Mesendoderm (in vitro differentiated cells): ENCODE measurements at regions not wholly inside any gene's neighbourhood (a gene's known extent, or its start where the extent isn't known, plus 50 kb on each side); places are given as distances from the start of the nearest gene placed in this dataset.

ENCODE experiments used
- DNase-seq: peaks from one replicate; pipeline ENCODE4 v3.0.0; 2013
- H2AK5ac ChIP-seq: 2 replicates; pipeline ENCODE4 v1.6.1; 2013; ENCODE audit warnings: low read length, inconsistent platforms
- H2BK120ac ChIP-seq: 2 replicates; pipeline ENCODE4 v1.6.1; 2013; ENCODE audit warnings: low read depth, mild to moderate bottlenecking, low read length, moderate library complexity, mixed read lengths
- H2BK15ac ChIP-seq: replicated peaks from 2 replicates; pipeline ENCODE4 v1.6.1; 2013; ENCODE audit warnings: low read depth, mild to moderate bottlenecking, moderate library complexity
- H2BK5ac ChIP-seq: 2 replicates; pipeline ENCODE4 v1.6.1; 2013; ENCODE audit warnings: low read length, inconsistent platforms
- H3K18ac ChIP-seq: 2 replicates; pipeline ENCODE4 v1.6.1; 2013; ENCODE audit warnings: mild to moderate bottlenecking, low read length, mixed read lengths
- H3K23ac ChIP-seq: one replicate; pipeline ENCODE4 v1.6.1; 2013; ENCODE audit warnings: low read length
- H3K27ac ChIP-seq: 2 replicates; pipeline ENCODE4 v1.5.1; 2013; ENCODE audit warnings: low read depth, mild to moderate bottlenecking, inconsistent platforms, low read length, moderate library complexity
- H3K27me3 ChIP-seq: 2 replicates; pipeline ENCODE4 v1.6.1; 2013; ENCODE audit warnings: low read length, control low read depth, mild to moderate bottlenecking, inconsistent platforms; ENCODE audit not compliant: insufficient read depth, poor library complexity
- H3K36me3 ChIP-seq: 2 replicates; pipeline ENCODE4 v1.6.1; 2013; ENCODE audit warnings: low read length, inconsistent platforms; ENCODE audit not compliant: control insufficient read depth, insufficient read depth
- H3K4ac ChIP-seq: one replicate; pipeline ENCODE4 v1.6.1; 2013; ENCODE audit warnings: low read depth, mild to moderate bottlenecking, low read length, moderate library complexity
- H3K4me1 ChIP-seq: 2 replicates; pipeline ENCODE4 v1.6.1; 2013; ENCODE audit warnings: low read depth, low read length, inconsistent platforms; ENCODE audit not compliant: control insufficient read depth
- H3K4me2 ChIP-seq: 2 replicates; pipeline ENCODE4 v1.6.1; 2013; ENCODE audit warnings: low read length
- H3K4me3 ChIP-seq: 2 replicates; pipeline ENCODE4 v1.5.1; 2013; ENCODE audit warnings: mild to moderate bottlenecking, low read length
- H3K56ac ChIP-seq: one replicate; pipeline ENCODE4 v1.6.1; 2013; ENCODE audit warnings: low read length
- H3K79me1 ChIP-seq: 2 replicates; pipeline ENCODE4 v1.6.1; 2013; ENCODE audit warnings: low read length, inconsistent platforms
- H3K79me2 ChIP-seq: 2 replicates; pipeline ENCODE4 v1.6.1; 2013; ENCODE audit warnings: mild to moderate bottlenecking, low read length; ENCODE audit not compliant: control insufficient read depth, insufficient read depth
- H3K9ac ChIP-seq: 2 replicates; pipeline ENCODE4 v1.6.1; 2013; ENCODE audit warnings: low read length, inconsistent platforms
- H4K5ac ChIP-seq: one replicate; pipeline ENCODE4 v1.6.1; 2013; ENCODE audit warnings: low read length
- H4K8ac ChIP-seq: one replicate; pipeline ENCODE4 v1.6.1; 2013; ENCODE audit warnings: low read depth, mild to moderate bottlenecking, control low read depth, low read length, moderate library complexity
- WGBS: extraction: QIAGEN DNeasy Blood & Tissue Kit; methylation state at CpG from one replicate; pipeline ENCODE4 v1.1.7; 2013; ENCODE audit warnings: low lambda C conversion rate, missing lambda C conversion rate; ENCODE audit not compliant: insufficient coverage; ENCODE audit errors: extremely low coverage; 5-methylcytosine and 5-hydroxymethylcytosine counted together

DNA sequence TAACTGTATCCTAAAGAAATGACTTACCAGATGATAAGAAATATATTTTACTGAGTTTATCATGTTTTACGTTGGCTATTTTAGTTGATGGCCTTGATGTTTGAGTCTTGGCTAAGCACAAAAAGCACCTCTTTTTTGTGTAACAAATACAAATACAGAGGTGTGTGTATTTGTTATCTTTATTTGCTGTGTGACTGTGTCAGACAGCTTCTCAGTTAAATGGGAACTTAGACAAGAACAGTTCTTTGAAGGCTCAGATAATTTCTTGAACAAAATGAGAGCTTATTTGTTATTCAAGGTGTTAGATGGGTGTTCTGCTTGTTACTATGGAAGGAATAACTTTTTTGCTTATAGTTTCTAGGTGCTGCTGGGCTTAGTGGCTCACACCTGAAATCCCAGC lies 95.4 kb downstream of the RPS12 start:
- Histone ChIP-seq H3K4ac (no peak overlapping the region), H3K27ac (no peak overlapping the region), H2BK15ac (no peak overlapping the region), H3K56ac (no peak overlapping the region), H3K4me3 (no peak overlapping the region), H3K23ac (no peak overlapping the region), H3K18ac (no peak overlapping the region), H2BK120ac (no peak overlapping the region), H2BK5ac (no peak overlapping the region), H4K8ac (no peak overlapping the region), H3K4me2 (no peak overlapping the region), H3K79me1 (no peaks in the 10 kb centered on the region), H3K36me3 (no peaks in the 10 kb centered on the region), H3K79me2 (no peaks in the 10 kb centered on the region), H4K5ac (no peak overlapping the region), H3K9ac (no peak overlapping the region), H3K4me1 (no peaks in the 10 kb centered on the region), H3K27me3 (no peaks in the 10 kb centered on the region), H2AK5ac (no peak overlapping the region)
- no CpG with 5 or more reads among the region's 1 CpG for WGBS
- no peak for DNase-seq

DNA sequence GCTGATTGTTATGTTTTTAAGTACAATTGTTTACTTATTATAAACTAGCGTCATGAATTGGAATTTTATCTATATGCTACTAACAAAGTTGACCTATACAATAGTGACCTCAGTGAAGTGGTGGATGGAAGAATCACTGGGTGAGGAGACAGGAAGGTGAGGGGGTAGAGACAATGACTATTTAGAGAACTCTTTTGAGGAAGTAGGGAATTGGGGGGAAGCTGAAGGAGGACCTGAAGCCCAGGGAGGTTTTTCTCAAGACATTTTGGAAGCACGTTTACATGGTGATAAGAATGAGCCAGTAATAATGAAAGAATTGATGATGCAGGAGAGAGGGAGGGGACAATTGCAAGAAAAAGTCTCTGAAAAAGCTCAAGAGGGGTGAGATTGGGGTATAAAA lies 96.4 kb downstream of the RPS12 start:
- H3K18ac ChIP-seq = no peak overlapping the region
- no peaks in the 10 kb centered on the region for H3K27me3 ChIP-seq
- H2BK15ac ChIP-seq = no peak overlapping the region
- no peak overlapping the region for H2AK5ac ChIP-seq
- no peak overlapping the region for H2BK120ac ChIP-seq
- H3K79me2 ChIP-seq = no peaks in the 10 kb centered on the region
- H3K36me3 ChIP-seq = no peaks in the 10 kb centered on the region
- no CpG with 5 or more reads among the region's 2 CpGs for WGBS
- H3K4ac ChIP-seq = peak overlapping the region; percentile 4
- no peak overlapping the region for H2BK5ac ChIP-seq
- no peaks in the 10 kb centered on the region for H3K4me1 ChIP-seq
- H4K5ac ChIP-seq = no peak overlapping the region
- no peak overlapping the region for H3K4me3 ChIP-seq
- H3K23ac ChIP-seq = no peak overlapping the region
- H3K79me1 ChIP-seq = no peaks in the 10 kb centered on the region
- no peak overlapping the region for H3K9ac ChIP-seq
- H3K27ac ChIP-seq = no peak overlapping the region
- H3K4me2 ChIP-seq = no peak overlapping the region
- no peak overlapping the region for H4K8ac ChIP-seq
- no peak overlapping the region for H3K56ac ChIP-seq
- no peak for DNase-seq

DNA sequence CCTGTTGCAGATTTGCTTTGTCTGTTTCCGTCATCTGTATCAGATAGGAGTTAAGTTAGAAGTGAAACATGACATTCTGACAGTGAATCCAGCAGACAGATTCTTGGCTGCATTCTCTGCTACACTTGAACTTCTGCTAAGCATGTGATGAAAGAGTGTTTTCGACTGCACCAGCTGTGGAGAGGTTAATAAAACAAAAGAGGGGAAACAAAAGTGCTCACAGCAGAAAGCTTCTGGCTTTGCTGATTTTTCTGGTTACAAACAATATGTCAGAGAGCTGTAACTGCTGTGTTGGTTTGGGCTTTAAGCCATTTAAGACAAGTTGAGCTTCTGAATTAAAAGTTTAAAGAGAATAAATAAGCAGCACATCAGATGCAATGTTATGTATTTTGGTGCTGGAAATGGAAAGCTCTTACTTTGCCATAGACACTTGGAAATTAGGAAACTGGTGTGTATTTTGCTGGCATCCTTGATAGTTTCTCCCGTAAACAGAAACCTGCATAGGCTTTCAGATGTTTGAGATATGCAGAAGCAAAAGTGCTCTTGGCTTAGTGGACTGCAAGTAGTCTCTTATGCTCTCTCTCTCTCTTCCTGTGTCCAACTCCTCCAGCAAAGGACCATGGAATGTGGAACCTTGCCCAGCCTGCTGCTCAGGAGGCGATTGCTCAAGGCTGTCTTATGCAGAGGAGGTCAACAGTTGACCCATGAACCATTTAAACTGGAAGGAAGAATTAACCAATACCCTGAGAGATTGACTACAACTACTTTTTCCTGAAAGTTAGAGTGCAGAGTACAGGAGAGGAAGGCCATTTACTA lies 104.9 kb downstream of the RPS12 start:
- Histone ChIP-seq H3K4ac (no peak overlapping the region), H3K56ac (no peak overlapping the region), H2BK15ac (no peak overlapping the region), H4K5ac (no peak overlapping the region), H3K4me2 (no peak overlapping the region), H3K9ac (no peak overlapping the region), H2BK120ac (no peak overlapping the region), H3K23ac (no peak overlapping the region), H3K18ac (no peak overlapping the region), H3K27me3 (no peaks in the 10 kb centered on the region), H4K8ac (no peak overlapping the region), H3K79me1 (no peaks in the 10 kb centered on the region), H3K36me3 (no peaks in the 10 kb centered on the region), H3K4me1 (no peaks in the 10 kb centered on the region), H3K79me2 (no peaks in the 10 kb centered on the region), H3K4me3 (no peak overlapping the region), H3K27ac (no peak overlapping the region), H2BK5ac (no peak overlapping the region), H2AK5ac (no peak overlapping the region)
- no CpG with 5 or more reads among the region's 4 CpGs for WGBS
- DNase-seq = no peak

DNA sequence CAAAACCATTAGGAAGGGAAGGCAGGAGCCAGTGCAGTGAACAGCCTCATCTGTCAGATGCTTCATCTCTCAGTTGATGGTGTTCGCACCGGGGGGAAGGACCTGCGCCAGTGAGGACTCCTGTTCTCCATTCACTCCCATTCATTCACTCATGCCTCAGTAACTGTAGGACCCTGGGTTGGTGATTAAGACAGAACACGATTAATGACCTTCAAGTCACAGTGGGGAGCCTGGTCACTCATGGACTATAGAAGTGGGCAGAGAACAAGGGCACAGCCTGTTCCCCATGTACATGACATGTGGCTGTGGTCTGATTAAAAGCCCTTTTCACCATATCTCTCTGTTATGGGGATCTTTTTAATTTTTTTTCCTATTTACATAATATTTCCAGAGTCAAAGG lies 113.3 kb downstream of the RPS12 start:
- no peaks in the 10 kb centered on the region for H3K79me1 ChIP-seq
- H3K56ac ChIP-seq = no peak overlapping the region
- H3K4me3 ChIP-seq = no peak overlapping the region
- no peak overlapping the region for H2BK15ac ChIP-seq
- H3K4me1 ChIP-seq = no peaks in the 10 kb centered on the region
- H4K5ac ChIP-seq = no peak overlapping the region
- no peak overlapping the region for H3K9ac ChIP-seq
- no peak overlapping the region for H3K4ac ChIP-seq
- no peak overlapping the region for H3K23ac ChIP-seq
- no peaks in the 10 kb centered on the region for H3K79me2 ChIP-seq
- DNase-seq = no peak
- no peak overlapping the region for H2AK5ac ChIP-seq
- no CpG with 5 or more reads among the region's 4 CpGs for WGBS
- no peak overlapping the region for H2BK5ac ChIP-seq
- no peaks in the 10 kb centered on the region for H3K36me3 ChIP-seq
- H2BK120ac ChIP-seq = no peak overlapping the region
- no peaks in the 10 kb centered on the region for H3K27me3 ChIP-seq
- no peak overlapping the region for H3K18ac ChIP-seq
- no peak overlapping the region for H3K4me2 ChIP-seq
- no peak overlapping the region for H3K27ac ChIP-seq
- H4K8ac ChIP-seq = no peak overlapping the region

DNA sequence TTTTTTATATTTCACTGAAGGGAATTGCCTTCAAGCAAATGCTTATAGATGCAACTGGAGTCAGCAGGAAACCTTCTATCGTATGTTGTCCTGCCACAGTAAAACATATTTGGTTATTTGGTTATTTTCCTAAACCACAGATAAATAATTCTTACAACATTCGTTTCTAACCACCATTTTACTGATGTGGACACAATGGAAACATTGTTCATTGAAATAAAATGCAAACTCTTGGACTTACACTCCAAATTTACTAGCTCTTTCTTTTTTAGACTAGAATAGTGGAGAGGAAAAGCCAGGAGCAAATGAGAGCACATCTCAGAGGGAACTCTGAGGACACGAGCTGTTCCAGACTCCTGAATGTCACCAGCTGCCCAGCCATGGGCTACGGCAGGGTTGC lies 114.8 kb downstream of the RPS12 start:
- WGBS = no CpG with 5 or more reads among the region's 4 CpGs
- H3K4me3 ChIP-seq = no peak overlapping the region
- no peak overlapping the region for H3K18ac ChIP-seq
- no peak overlapping the region for H3K23ac ChIP-seq
- no peaks in the 10 kb centered on the region for H3K4me1 ChIP-seq
- no peaks in the 10 kb centered on the region for H3K79me2 ChIP-seq
- H2BK120ac ChIP-seq = no peak overlapping the region
- no peak for DNase-seq
- no peak overlapping the region for H3K4ac ChIP-seq
- no peak overlapping the region for H3K56ac ChIP-seq
- no peak overlapping the region for H4K5ac ChIP-seq
- no peak overlapping the region for H2BK15ac ChIP-seq
- no peak overlapping the region for H3K4me2 ChIP-seq
- no peak overlapping the region for H3K9ac ChIP-seq
- H3K27me3 ChIP-seq = no peaks in the 10 kb centered on the region
- H4K8ac ChIP-seq = no peak overlapping the region
- no peak overlapping the region for H2AK5ac ChIP-seq
- H3K79me1 ChIP-seq = no peaks in the 10 kb centered on the region
- H2BK5ac ChIP-seq = no peak overlapping the region
- H3K36me3 ChIP-seq = no peaks in the 10 kb centered on the region
- no peak overlapping the region for H3K27ac ChIP-seq

DNA sequence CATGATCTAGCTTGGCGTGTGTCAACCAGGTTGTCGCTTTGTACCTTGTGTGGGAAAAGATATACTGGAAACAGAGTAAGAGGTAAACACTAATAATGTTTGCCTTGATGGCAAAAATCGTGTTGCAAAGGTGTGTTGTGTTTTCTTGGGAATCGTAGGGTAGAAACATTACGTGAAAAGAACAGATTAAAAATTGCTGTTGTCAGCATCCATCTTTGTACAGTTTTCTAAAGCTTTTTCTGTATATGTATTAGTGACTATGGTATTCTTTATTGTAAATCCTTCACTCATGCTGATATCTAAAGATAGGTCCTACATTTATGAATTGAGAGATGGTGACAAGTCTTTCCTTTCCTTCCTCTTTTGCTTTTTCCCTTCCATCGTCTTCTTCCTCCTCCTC lies 116.9 kb downstream of the RPS12 start:
- H3K79me2 ChIP-seq = no peaks in the 10 kb centered on the region
- H3K9ac ChIP-seq = no peak overlapping the region
- H2AK5ac ChIP-seq = no peak overlapping the region
- DNase-seq = no peak
- H3K27ac ChIP-seq = no peak overlapping the region
- no peak overlapping the region for H3K18ac ChIP-seq
- no peak overlapping the region for H2BK15ac ChIP-seq
- no peak overlapping the region for H3K4me2 ChIP-seq
- H4K8ac ChIP-seq = no peak overlapping the region
- H2BK120ac ChIP-seq = no peak overlapping the region
- whole genome bisulfite sequencing = no CpG with 5 or more reads among the region's 6 CpGs
- H3K27me3 ChIP-seq = no peaks in the 10 kb centered on the region
- H4K5ac ChIP-seq = no peak overlapping the region
- no peaks in the 10 kb centered on the region for H3K36me3 ChIP-seq
- no peaks in the 10 kb centered on the region for H3K79me1 ChIP-seq
- H3K23ac ChIP-seq = no peak overlapping the region
- no peak overlapping the region for H3K4me3 ChIP-seq
- H3K4me1 ChIP-seq = no peaks in the 10 kb centered on the region
- H2BK5ac ChIP-seq = no peak overlapping the region
- no peak overlapping the region for H3K4ac ChIP-seq
- no peak overlapping the region for H3K56ac ChIP-seq
